Hepatocyte (in vitro differentiated cells): ENCODE measurements at regions not wholly inside any gene's neighbourhood (a gene's known extent, or its start where the extent isn't known, plus 50 kb on each side); places are given as distances from the start of the nearest gene placed in this dataset.

Source experiments
- DNase-seq: peaks from one replicate; pipeline ENCODE4 v3.0.0-alpha.2; 2016; ENCODE audit warnings: low spot score
- H2AFZ ChIP-seq: fragments of 200-600 bp; sonication (generic); 2 replicates; pipeline ENCODE4 v1.6.0; 2016; ENCODE audit warnings: antibody characterized with exemption, mild to moderate bottlenecking
- H3K27ac ChIP-seq: fragments of 200-600 bp; sonication (generic); 2 replicates; pipeline ENCODE4 v1.5.1; 2016; ENCODE audit warnings: mild to moderate bottlenecking
- H3K27me3 ChIP-seq: fragments of 200-600 bp; sonication (generic); 2 replicates; pipeline ENCODE4 v1.6.1; 2016
- H3K36me3 ChIP-seq: fragments of 200-600 bp; sonication (generic); replicated peaks from 2 replicates; pipeline ENCODE4 v1.5.1; 2016; ENCODE audit warnings: low read depth; ENCODE audit not compliant: insufficient read depth
- H3K4me1 ChIP-seq: fragments of 200-600 bp; sonication (generic); 2 replicates; pipeline ENCODE4 v1.5.1; 2016; ENCODE audit warnings: mild to moderate bottlenecking, moderate library complexity; ENCODE audit not compliant: insufficient read depth
- H3K4me2 ChIP-seq: fragments of 200-600 bp; sonication (generic); 2 replicates; pipeline ENCODE4 v1.6.0; 2016
- H3K4me3 ChIP-seq: fragments of 200-600 bp; sonication (generic); 2 replicates; pipeline ENCODE4 v1.5.1; 2016; ENCODE audit warnings: mild to moderate bottlenecking
- H3K79me2 ChIP-seq: fragments of 200-600 bp; sonication (generic); 2 replicates; pipeline ENCODE4 v1.6.0; 2017; ENCODE audit warnings: mild to moderate bottlenecking
- H3K9me2 ChIP-seq: fragments of 200-600 bp; sonication (generic); replicated peaks from 2 replicates; pipeline ENCODE4 v1.6.0; 2017; ENCODE audit warnings: mild to moderate bottlenecking; ENCODE audit not compliant: insufficient read depth
- H3K9me3 ChIP-seq: fragments of 200-600 bp; sonication (generic); 2 replicates; pipeline ENCODE4 v1.5.1; 2016; ENCODE audit warnings: low read depth, mild to moderate bottlenecking
- H4K20me1 ChIP-seq: fragments of 200-600 bp; sonication (generic); 2 replicates; pipeline ENCODE4 v1.6.0; 2016; ENCODE audit warnings: mild to moderate bottlenecking; ENCODE audit not compliant: insufficient read depth, poor library complexity, severe bottlenecking
- EZH2 ChIP-seq: fragments of 200-600 bp; sonication (generic); IDR thresholded peaks from 2 replicates; pipeline ENCODE4 v1.6.1; 2016; ENCODE audit warnings: antibody characterized with exemption, mild to moderate bottlenecking, borderline replicate concordance
- EZH2phosphoT487 ChIP-seq: fragments of 200-600 bp; sonication (generic); IDR thresholded peaks from one replicate; pipeline ENCODE4 v1.6.1; 2018; ENCODE audit warnings: antibody characterized with exemption, mild to moderate bottlenecking, low read depth, moderate library complexity; ENCODE audit not compliant: unreplicated experiment, severe bottlenecking
- WGBS: methylation state at CpG from one replicate; pipeline ENCODE4 v1.1.6; 2016; ENCODE audit warnings: low lambda C conversion rate; ENCODE audit errors: missing lambda C conversion rate; 5-methylcytosine and 5-hydroxymethylcytosine counted together
- TF ChIP-seq, protein P1 (sequence below): fragments of 200-600 bp; sonication (generic); IDR thresholded peaks from 2 replicates; pipeline ENCODE4 v1.5.1; 2016; ENCODE audit warnings: antibody characterized with exemption, mild to moderate bottlenecking; ENCODE audit not compliant: poor library complexity

DNA sequence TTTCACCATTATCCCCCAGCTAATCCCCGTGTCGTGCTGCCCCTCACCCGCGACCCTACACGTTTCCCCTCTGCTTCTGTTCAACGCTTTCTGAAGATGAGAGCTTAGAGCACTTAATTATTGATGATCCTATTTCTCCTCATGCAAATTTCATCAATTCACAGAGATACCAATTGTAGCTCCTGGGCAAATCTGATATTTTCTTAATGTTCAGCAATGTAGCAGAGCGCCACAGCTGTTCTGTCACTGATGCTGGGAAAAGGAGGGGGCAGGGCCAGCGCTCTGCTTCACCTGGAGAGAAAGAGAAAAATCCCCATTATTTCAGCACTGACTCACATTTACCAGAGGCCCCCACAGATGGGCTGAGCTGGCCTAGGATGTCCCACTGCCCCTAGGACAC lies 121.2 kb downstream of the TTLL2 start:
- Histone ChIP-seq H3K79me2 (no peaks in the 10 kb centered on the region), H3K27me3 (no peaks in the 10 kb centered on the region), H3K4me1 (peaks cover 23% of the 10 kb centered on the region), H3K9me3 (no peaks in the 10 kb centered on the region), H4K20me1 (no peaks in the 10 kb centered on the region), H3K9me2 (no peaks in the 10 kb centered on the region), H3K27ac (no peak overlapping the region), H2AFZ (no peak overlapping the region), H3K4me3 (no peak overlapping the region), H3K36me3 (no peaks in the 10 kb centered on the region), H3K4me2 (no peak overlapping the region)
- DNase-seq, result no peak
- 85% methylated on average over 8 of the region's 8 CpGs for WGBS
- no peak for TF ChIP-seq EZH2
- TF ChIP-seq, protein P1, sequence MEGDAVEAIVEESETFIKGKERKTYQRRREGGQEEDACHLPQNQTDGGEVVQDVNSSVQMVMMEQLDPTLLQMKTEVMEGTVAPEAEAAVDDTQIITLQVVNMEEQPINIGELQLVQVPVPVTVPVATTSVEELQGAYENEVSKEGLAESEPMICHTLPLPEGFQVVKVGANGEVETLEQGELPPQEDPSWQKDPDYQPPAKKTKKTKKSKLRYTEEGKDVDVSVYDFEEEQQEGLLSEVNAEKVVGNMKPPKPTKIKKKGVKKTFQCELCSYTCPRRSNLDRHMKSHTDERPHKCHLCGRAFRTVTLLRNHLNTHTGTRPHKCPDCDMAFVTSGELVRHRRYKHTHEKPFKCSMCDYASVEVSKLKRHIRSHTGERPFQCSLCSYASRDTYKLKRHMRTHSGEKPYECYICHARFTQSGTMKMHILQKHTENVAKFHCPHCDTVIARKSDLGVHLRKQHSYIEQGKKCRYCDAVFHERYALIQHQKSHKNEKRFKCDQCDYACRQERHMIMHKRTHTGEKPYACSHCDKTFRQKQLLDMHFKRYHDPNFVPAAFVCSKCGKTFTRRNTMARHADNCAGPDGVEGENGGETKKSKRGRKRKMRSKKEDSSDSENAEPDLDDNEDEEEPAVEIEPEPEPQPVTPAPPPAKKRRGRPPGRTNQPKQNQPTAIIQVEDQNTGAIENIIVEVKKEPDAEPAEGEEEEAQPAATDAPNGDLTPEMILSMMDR, result no peak
- TF ChIP-seq EZH2phosphoT487, result no peak

DNA sequence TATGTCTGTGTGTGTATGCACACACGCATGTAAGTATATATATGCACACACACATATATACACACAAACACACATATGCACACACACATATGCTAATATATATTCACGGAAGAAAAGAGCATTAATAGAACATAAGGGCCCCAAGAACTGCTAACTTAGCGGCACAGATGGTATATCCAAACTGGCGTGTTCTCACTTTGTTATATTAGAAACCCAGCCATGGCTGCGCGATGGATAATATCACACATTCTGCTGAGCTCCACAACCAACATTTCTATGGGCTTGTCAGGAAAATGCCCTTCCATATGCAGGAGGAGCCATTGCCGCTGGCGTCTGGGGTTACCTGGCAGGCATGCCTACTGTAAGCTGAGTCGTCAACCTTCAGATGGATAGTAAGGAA lies 122.1 kb downstream of the TTLL2 start:
- Histone ChIP-seq H3K79me2 (no peaks in the 10 kb centered on the region), H3K27me3 (no peaks in the 10 kb centered on the region), H3K4me1 (peaks cover 14% of the 10 kb centered on the region), H4K20me1 (no peaks in the 10 kb centered on the region), H3K4me3 (no peak overlapping the region), H3K9me3 (no peaks in the 10 kb centered on the region), H3K4me2 (no peak overlapping the region), H2AFZ (no peak overlapping the region), H3K9me2 (no peaks in the 10 kb centered on the region), H3K27ac (no peak overlapping the region), H3K36me3 (no peaks in the 10 kb centered on the region)
- 92% methylated on average over 9 of the region's 9 CpGs for WGBS
- no peak for DNase-seq
- TF ChIP-seq, protein P1, result no peak
- TF ChIP-seq EZH2, result no peak
- TF ChIP-seq EZH2phosphoT487, result no peak

DNA sequence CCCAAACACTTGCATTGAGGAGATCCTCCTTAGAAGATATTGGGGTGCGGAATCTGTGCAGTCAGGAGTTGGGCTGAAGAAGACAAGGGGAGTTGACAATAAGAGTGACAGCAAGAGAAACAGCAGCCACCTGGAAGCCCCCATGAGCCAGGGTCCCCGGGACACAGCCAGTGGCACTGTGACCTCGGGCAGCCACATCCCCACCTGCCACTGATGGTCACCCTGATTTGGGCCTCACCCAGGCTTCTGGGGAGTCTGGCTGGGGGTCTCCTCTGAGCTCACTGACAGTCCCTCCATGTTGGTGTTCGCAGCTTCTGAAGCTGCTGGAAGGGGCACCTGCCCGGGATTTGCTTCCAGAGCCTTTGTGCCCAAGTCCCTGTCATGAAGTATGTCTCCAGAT lies 123.5 kb downstream of the TTLL2 start:
- H3K27me3 ChIP-seq, result no peaks in the 10 kb centered on the region
- no peaks in the 10 kb centered on the region for H4K20me1 ChIP-seq
- DNase-seq, result no peak
- H3K9me2 ChIP-seq, result no peaks in the 10 kb centered on the region
- no peak overlapping the region for H3K4me3 ChIP-seq
- no peak overlapping the region for H3K4me2 ChIP-seq
- 100% methylated on average over 5 of the region's 5 CpGs for WGBS
- TF ChIP-seq EZH2 (no peak), EZH2phosphoT487 (no peak)
- TF ChIP-seq, protein P1, result no peak
- no peak overlapping the region for H3K27ac ChIP-seq
- H2AFZ ChIP-seq, result no peak overlapping the region
- no peaks in the 10 kb centered on the region for H3K9me3 ChIP-seq
- no peaks in the 10 kb centered on the region for H3K36me3 ChIP-seq
- peaks cover under 1% of the 10 kb centered on the region for H3K4me1 ChIP-seq
- no peaks in the 10 kb centered on the region for H3K79me2 ChIP-seq
